RWPE1 (cell line): ENCODE measurements at regions not wholly inside any gene's neighbourhood (a gene's known extent, or its start where the extent isn't known, plus 50 kb on each side); places are given as distances from the start of the nearest gene placed in this dataset.
A peak's percentile ranks its signal among the peaks of the same experiment; 100 is the strongest.
"Not testable (repeated sequence)": the region's sequence is repeated elsewhere in the genome, so short reads cannot be mapped to it uniquely, and the experiment has no call there.

Source experiments
- CTCF ChIA-PET: fragments of 350-600 bp; sonication (Branson Sonifier 250); formaldehyde crosslinking; extraction: SDS; loops from one replicate; lab custom pipeline; 2021; lab: Yijun Ruan, JAX
- POLR2A ChIA-PET: fragments of 400-600 bp; formaldehyde crosslinking; extraction: SDS; loops from one replicate; lab custom pipeline; 2020; ENCODE audit warnings: antibody characterized with exemption; ENCODE audit not compliant: low non-redundant PET; lab: Yijun Ruan, JAX
- DNase-seq: peaks from one replicate; pipeline ENCODE4 v3.0.0; 2012; ENCODE audit warnings: low spot score
- H3K27ac ChIP-seq: fragments of 450-650 bp; 2 replicates; pipeline ENCODE4 v1.5.1; 2017
- CTCF ChIP-seq: fragments of 450-650 bp; conservative IDR thresholded peaks from 2 replicates; pipeline ENCODE4 v1.5.1; 2017; ENCODE audit warnings: low read depth, mild to moderate bottlenecking

- DNase-seq, CTCF ChIA-PET, H3K27ac ChIP-seq, POLR2A ChIA-PET: not testable (repeated sequence)
These were observed 347.4 kb downstream of the MAGEE1 start for GRCh38 chrX:76774912-76775311.

GRCh38 chrX:76796311-76796710, 368.8 kb downstream of the MAGEE1 start:
- no peak for TF ChIP-seq CTCF
- H3K27ac ChIP-seq: no peak overlapping the region
- no peak for DNase-seq
- ChIA-PET CTCF (interaction anchor here (0.6 kb wide), 1 partner anchor 182 kb away, joined by 5 read pairs; no protein-coding TSS in a partner anchor), POLR2A (no interaction called here)

GRCh38 chrX:76802708-76803107, 375.2 kb downstream of the MAGEE1 start:
- no peak overlapping the region for H3K27ac ChIP-seq
- peak; percentile 0 for DNase-seq
- ChIA-PET CTCF (no interaction called here), POLR2A (no interaction called here)
- TF ChIP-seq CTCF: no peak

GRCh38 chrX:76815754-76816153, 388.2 kb downstream of the MAGEE1 start:
- ChIA-PET CTCF (no interaction called here), POLR2A (no interaction called here)
- DNase-seq: no peak
- no peak for TF ChIP-seq CTCF
- no peak overlapping the region for H3K27ac ChIP-seq

- H3K27ac ChIP-seq, POLR2A ChIA-PET, DNase-seq, CTCF ChIA-PET: not testable (repeated sequence)
These were observed 389.8 kb downstream of the MAGEE1 start for GRCh38 chrX:76817279-76817678.

GRCh38 chrX:76821276-76821675, 393.8 kb downstream of the MAGEE1 start:
- H3K27ac ChIP-seq: no peak overlapping the region
- POLR2A ChIA-PET: no interaction called here
- DNase-seq: no peak
- CTCF ChIA-PET: no interaction called here
- no peak for TF ChIP-seq CTCF

- no peak overlapping the region for H3K27ac ChIP-seq
- DNase-seq: no peak
- POLR2A ChIA-PET: no interaction called here
- no peak for TF ChIP-seq CTCF
- CTCF ChIA-PET: no interaction called here
These were observed 400.2 kb downstream of the MAGEE1 start for GRCh38 chrX:76827672-76828071.

- CTCF ChIA-PET, H3K27ac ChIP-seq, POLR2A ChIA-PET, DNase-seq: not testable (repeated sequence)
These were observed 413.4 kb downstream of the MAGEE1 start for GRCh38 chrX:76840902-76841301.
